SH-SY5Y (cell line): ENCODE measurements at regions not wholly inside any gene's neighbourhood (a gene's known extent, or its start where the extent isn't known, plus 50 kb on each side); places are given as distances from the start of the nearest gene placed in this dataset.

ENCODE experiments used
- GATA2 ChIP-seq: IDR thresholded peaks from 2 replicates; pipeline ENCODE4 v1.6.1; 2011; ENCODE audit warnings: mild to moderate bottlenecking, low read depth, low read length
- GATA3 ChIP-seq: IDR thresholded peaks from 2 replicates; pipeline ENCODE4 v1.6.1; 2011; ENCODE audit warnings: low read depth, mild to moderate bottlenecking, low read length, moderate library complexity

GRCh38 chr4:54840992-54841768 lies 183.4 kb downstream of the KIT start:
- TF ChIP-seq GATA2 (no peak), GATA3 (no peak)
